ENCODE measurements at regions not wholly inside any gene's neighbourhood (a gene's known extent, or its start where the extent isn't known, plus 50 kb on each side); places are given as distances from the start of the nearest gene placed in this dataset.
A peak's percentile ranks its signal among the peaks of the same experiment; 100 is the strongest.

DNA sequence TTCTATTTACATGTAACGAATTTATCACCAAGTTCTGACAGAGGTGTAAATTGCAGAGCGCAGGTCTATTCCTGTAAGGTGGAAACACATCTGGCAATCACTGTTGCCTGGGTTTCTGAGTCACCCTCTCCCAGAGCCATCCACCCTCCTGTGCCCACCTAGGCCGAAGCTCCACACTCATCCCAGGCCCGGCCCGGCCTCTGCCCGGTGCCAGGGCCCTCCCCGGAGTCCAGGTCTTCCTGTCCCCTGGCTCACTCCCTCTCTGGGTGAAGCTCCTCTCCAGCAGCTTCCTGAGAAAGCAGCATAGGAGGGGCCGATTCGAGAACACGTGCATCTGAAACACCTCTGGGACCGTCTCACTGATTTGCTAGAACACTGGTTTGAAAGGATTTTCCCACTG is 308.2 kb downstream of the SHANK2 start:
- no peak for DNase-seq (ENCODE audit: extremely low read depth in 1 of 4, low spot score in 3 of 4)
- Histone ChIP-seq H3K27me3 (ENCODE audit: control insufficient read depth in 2 of 2, insufficient read depth in 2 of 2, low read length in 2 of 2) (no peaks in the 10 kb centered on the region), H3K9me1 (ENCODE audit: control insufficient read depth, insufficient read depth, low read length) (no peaks in the 10 kb centered on the region), H3K9ac (ENCODE audit: insufficient read depth in 1 of 2, low read depth in 2 of 2, low read length in 2 of 2) (no peak overlapping the region), H3K4me2 (ENCODE audit: insufficient read depth, low read length) (no peak overlapping the region), H3K9me3 (replicated peaks; ENCODE audit: control insufficient read depth, insufficient read depth, low read depth, low read length) (peaks cover 7% of the 10 kb centered on the region), H3K4me3 (no peak overlapping the region), H3K4me1 (replicated peaks in 1 of 2; ENCODE audit: control insufficient read depth in 2 of 2, insufficient read depth in 2 of 2, low read length in 2 of 2) (0 out of 5 replicates have a peak, but pooled peaks cover 0 to under 1% of the 10 kb centered on the region in 2 experiments), H4K20me1 (replicated peaks; ENCODE audit: control insufficient read depth, insufficient read depth, low read length) (no peaks in the 10 kb centered on the region), H3K36me3 (ENCODE audit: control insufficient read depth, insufficient read depth, low read length) (no peaks in the 10 kb centered on the region), H2AFZ (ENCODE audit: low read depth, low read length) (no peak overlapping the region), H3K79me2 (ENCODE audit: control insufficient read depth, insufficient read depth, low read length) (no peaks in the 10 kb centered on the region), H3K27ac (ENCODE audit: extremely low read depth, low read depth, low read length) (no peak overlapping the region)
- intact Hi-C loops (cut with micrococcal nuclease) = no loop called here
- TF ChIP-seq GATA2 (CRISPR knock-in tag; IDR thresholded peaks at IDR 0.05) = no peak
- under 1% methylated on average over 11 of the region's 11 CpGs for WGBS (ENCODE audit: insufficient coverage, low coverage, missing lambda C conversion rate)
- FAIRE-seq = no peak
- no TSS peak for BruUV-seq (replicated peaks)
- POLR2A ChIA-PET = interaction anchor here (0.7 kb wide), 1 partner anchor 456 kb away, joined by 4 read pairs; no protein-coding TSS in a partner anchor
- ATAC-seq = no peak
- in situ Hi-C loops (cut with MboI) = no loop called here
- CTCF ChIA-PET (ENCODE audit: low intra/inter-chr PET ratio) = no interaction called here

DNA sequence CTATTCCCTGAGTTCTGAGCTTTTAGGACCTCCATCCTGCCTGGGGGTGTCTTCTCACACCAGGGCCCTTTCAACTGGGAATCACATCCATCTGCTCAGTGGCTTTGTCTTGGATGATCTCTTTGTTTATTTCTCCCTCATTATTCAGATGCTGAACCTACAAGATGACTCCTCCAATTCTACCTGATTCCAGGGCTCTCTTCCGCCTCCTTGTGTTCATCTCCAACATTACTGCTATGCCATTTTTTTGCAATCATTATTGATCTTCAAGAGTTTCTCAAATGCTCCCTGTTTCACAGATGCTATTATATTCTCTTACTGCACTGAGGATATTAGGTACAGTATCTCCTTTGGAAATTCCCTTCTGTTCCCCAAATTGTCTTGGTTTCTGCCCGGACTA is 307.7 kb downstream of the SHANK2 start:
- H3K4me1 ChIP-seq (replicated peaks in 1 of 2; ENCODE audit: control insufficient read depth in 2 of 2, insufficient read depth in 2 of 2, low read length in 2 of 2) = 0 out of 5 replicates have a peak, but pooled peaks cover 0 to 3% of the 10 kb centered on the region in 2 experiments
- no peak overlapping the region for H3K9ac ChIP-seq (ENCODE audit: insufficient read depth in 1 of 2, low read depth in 2 of 2, low read length in 2 of 2)
- H3K9me3 ChIP-seq (replicated peaks; ENCODE audit: control insufficient read depth, insufficient read depth, low read depth, low read length) = peaks cover 7% of the 10 kb centered on the region
- H3K9me1 ChIP-seq (ENCODE audit: control insufficient read depth, insufficient read depth, low read length) = no peaks in the 10 kb centered on the region
- H2AFZ ChIP-seq (ENCODE audit: low read depth, low read length) = no peak overlapping the region
- DNase-seq (ENCODE audit: extremely low read depth in 1 of 4, low spot score in 3 of 4) (peak in 2 of 4 experiments; percentile 25 to 30), ATAC-seq (no peak), FAIRE-seq (no peak)
- ChIA-PET POLR2A (no interaction called here), CTCF (ENCODE audit: low intra/inter-chr PET ratio) (no interaction called here)
- 0% methylated on average over 2 of the region's 2 CpGs for WGBS (ENCODE audit: insufficient coverage, low coverage, missing lambda C conversion rate)
- intact Hi-C loops (cut with micrococcal nuclease) = no loop called here
- no peak overlapping the region for H3K4me2 ChIP-seq (ENCODE audit: insufficient read depth, low read length)
- H3K27ac ChIP-seq (ENCODE audit: extremely low read depth, low read depth, low read length) = no peak overlapping the region
- no TSS peak for BruUV-seq (replicated peaks)
- no peaks in the 10 kb centered on the region for H3K79me2 ChIP-seq (ENCODE audit: control insufficient read depth, insufficient read depth, low read length)
- no peak overlapping the region for H3K4me3 ChIP-seq
- TF ChIP-seq ESRRB (CRISPR knock-in tag; IDR thresholded peaks at IDR 0.05; ENCODE audit: borderline replicate concordance) = no peak
- peak in 1 of 2 experiments; percentile 17; a peak in 1 of 4 replicates for TF ChIP-seq RAD21 (CRISPR knock-in tag; conservative IDR thresholded peaks at IDR 0.05 in 1 of 2, IDR thresholded peaks at IDR 0.05 in 1 of 2)
- no peak for TF ChIP-seq SNRNP70 (optimal IDR thresholded peaks at IDR 0.05; ENCODE audit: low read depth, low read length)
- no peak for TF ChIP-seq NCOA2 (IDR thresholded peaks at IDR 0.05; ENCODE audit: partially characterized antibody in 2 of 2)
- TF ChIP-seq ZNF583 (CRISPR knock-in tag; IDR thresholded peaks at IDR 0.05) = no peak
- no peak for TF ChIP-seq ZNF586 (CRISPR knock-in tag; conservative IDR thresholded peaks at IDR 0.05)
- TF ChIP-seq, protein P1, sequence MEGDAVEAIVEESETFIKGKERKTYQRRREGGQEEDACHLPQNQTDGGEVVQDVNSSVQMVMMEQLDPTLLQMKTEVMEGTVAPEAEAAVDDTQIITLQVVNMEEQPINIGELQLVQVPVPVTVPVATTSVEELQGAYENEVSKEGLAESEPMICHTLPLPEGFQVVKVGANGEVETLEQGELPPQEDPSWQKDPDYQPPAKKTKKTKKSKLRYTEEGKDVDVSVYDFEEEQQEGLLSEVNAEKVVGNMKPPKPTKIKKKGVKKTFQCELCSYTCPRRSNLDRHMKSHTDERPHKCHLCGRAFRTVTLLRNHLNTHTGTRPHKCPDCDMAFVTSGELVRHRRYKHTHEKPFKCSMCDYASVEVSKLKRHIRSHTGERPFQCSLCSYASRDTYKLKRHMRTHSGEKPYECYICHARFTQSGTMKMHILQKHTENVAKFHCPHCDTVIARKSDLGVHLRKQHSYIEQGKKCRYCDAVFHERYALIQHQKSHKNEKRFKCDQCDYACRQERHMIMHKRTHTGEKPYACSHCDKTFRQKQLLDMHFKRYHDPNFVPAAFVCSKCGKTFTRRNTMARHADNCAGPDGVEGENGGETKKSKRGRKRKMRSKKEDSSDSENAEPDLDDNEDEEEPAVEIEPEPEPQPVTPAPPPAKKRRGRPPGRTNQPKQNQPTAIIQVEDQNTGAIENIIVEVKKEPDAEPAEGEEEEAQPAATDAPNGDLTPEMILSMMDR (IDR thresholded peaks at IDR 0.05 in 2 of 3, conservative IDR thresholded peaks at IDR 0.05 in 1 of 3; ENCODE audit: insufficient read depth in 2 of 3, low read depth in 1 of 3, low read length in 3 of 3) = peak in 2 of 3 experiments; percentile 24 to 36; a peak in 2 of 6 replicates
- H4K20me1 ChIP-seq (replicated peaks; ENCODE audit: control insufficient read depth, insufficient read depth, low read length) = no peaks in the 10 kb centered on the region
- no peaks in the 10 kb centered on the region for H3K27me3 ChIP-seq (ENCODE audit: control insufficient read depth in 2 of 2, insufficient read depth in 2 of 2, low read length in 2 of 2)
- in situ Hi-C loops (cut with MboI) = loop anchor here (5.0 kb wide), 1 partner anchor 113 kb away; no protein-coding TSS in a partner anchor
- H3K36me3 ChIP-seq (ENCODE audit: control insufficient read depth, insufficient read depth, low read length) = no peaks in the 10 kb centered on the region

All from K562 (cell line).